ENCODE measurements at regions not wholly inside any gene's neighbourhood (a gene's known extent, or its start where the extent isn't known, plus 50 kb on each side); places are given as distances from the start of the nearest gene placed in this dataset.

DNA sequence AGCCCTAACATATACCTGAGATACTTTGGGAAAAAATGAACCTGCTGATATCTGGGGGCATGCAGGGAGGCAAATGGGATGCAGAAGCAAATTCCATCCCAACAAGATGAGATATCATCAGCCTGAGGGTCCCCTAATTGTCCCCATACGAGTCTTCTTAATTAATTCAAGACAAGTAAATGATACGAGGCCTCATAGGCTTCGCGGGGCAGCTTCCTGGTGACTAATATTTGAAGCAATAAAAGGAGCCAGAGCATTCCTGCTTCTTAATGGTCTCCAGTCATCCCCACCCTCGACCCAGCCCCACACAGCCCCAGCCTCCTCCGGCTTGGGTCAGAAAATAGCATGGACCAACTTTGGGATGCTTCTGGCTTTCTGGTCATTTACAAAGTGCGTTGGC lies 99.6 kb upstream of the MSX1 start:
- TF ChIP-seq POLR2A (IDR thresholded peaks at IDR 0.05) (no peak), POLR2AphosphoS5 (IDR thresholded peaks at IDR 0.05) (no peak)
- TF ChIP-seq, protein P1, sequence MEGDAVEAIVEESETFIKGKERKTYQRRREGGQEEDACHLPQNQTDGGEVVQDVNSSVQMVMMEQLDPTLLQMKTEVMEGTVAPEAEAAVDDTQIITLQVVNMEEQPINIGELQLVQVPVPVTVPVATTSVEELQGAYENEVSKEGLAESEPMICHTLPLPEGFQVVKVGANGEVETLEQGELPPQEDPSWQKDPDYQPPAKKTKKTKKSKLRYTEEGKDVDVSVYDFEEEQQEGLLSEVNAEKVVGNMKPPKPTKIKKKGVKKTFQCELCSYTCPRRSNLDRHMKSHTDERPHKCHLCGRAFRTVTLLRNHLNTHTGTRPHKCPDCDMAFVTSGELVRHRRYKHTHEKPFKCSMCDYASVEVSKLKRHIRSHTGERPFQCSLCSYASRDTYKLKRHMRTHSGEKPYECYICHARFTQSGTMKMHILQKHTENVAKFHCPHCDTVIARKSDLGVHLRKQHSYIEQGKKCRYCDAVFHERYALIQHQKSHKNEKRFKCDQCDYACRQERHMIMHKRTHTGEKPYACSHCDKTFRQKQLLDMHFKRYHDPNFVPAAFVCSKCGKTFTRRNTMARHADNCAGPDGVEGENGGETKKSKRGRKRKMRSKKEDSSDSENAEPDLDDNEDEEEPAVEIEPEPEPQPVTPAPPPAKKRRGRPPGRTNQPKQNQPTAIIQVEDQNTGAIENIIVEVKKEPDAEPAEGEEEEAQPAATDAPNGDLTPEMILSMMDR (IDR thresholded peaks at IDR 0.05 in 8 of 11, conservative IDR thresholded peaks at IDR 0.05 in 3 of 11) = no peak
- Histone ChIP-seq H3K4me1 (peaks cover 0 to 23% (median 10%) of the 10 kb centered on the region in 6 donors), H3K36me3 (no peaks in the 10 kb centered on the region), H3K9me3 (no peaks in the 10 kb centered on the region), H3K4me3 (no peak overlapping the region), H3K27ac (no peak overlapping the region), H3K27me3 (replicated peaks in 1 of 7) (peaks cover 0 to 9% (median 0%) of the 10 kb centered on the region in 7 donors)
- intact Hi-C loops (cut with DNase I; ENCODE audit: low total_unique reads) = no loop called here
- no peak for DNase-seq
- WGBS, 5 donors = 73 to 88% (median 78%) methylated on average over 7 of the region's 7 CpGs

DNA sequence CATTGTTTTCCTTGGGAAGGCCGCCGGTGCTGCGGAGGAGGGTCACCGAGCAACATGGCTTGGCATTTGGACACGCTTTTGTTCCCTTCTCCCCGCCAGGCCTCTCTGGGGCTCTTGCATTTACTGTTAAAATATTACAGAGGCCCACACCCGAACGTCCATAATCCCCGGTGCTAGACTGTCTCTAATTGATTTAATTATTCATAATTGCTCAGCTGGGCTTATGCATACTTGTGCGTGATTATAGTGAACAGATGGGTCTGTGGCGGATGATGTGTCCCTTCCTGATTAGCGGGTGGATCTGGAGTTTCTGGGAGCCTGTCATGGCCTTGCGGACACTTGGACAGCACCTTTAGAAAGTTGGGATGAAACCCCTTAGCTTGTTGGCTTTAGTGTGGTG lies 100.2 kb upstream of the MSX1 start:
- intact Hi-C loops (cut with DNase I; ENCODE audit: low total_unique reads) = no loop called here
- peaks cover 0 to 22% (median 10%) of the 10 kb centered on the region in 6 donors for H3K4me1 ChIP-seq
- H3K27ac ChIP-seq = no peak overlapping the region
- 88 to 97% (median 93%) methylated on average over 13 of the region's 13 CpGs for WGBS, 5 donors
- DNase-seq = no peak
- no peaks in the 10 kb centered on the region for H3K9me3 ChIP-seq
- H3K36me3 ChIP-seq = no peaks in the 10 kb centered on the region
- H3K4me3 ChIP-seq = no peak overlapping the region
- H3K27me3 ChIP-seq (replicated peaks in 1 of 7) = peaks cover 0 to 9% (median 0%) of the 10 kb centered on the region in 7 donors
- TF ChIP-seq POLR2AphosphoS5 (IDR thresholded peaks at IDR 0.05) = no peak

DNA sequence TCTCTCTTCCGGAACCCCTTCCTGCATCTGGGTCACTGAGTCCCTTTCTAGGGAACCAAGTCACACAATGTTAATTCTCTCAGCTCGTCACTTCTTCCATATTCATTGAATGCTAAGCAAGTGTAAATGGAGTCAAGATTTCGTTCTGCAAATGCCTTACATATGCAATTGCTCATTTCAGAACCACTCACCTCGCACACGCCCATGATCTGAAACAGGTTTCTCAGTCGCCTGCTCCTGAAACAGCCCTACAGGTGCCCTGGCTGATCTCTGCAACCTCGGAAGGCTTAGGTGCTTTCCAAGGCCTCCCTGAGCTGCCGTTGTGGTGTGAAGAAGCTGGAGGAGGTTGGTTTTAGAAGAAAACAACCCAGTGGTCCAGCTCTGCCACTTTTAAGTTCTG lies 100.8 kb upstream of the MSX1 start:
- TF ChIP-seq POLR2AphosphoS5 (IDR thresholded peaks at IDR 0.05) = no peak
- TF ChIP-seq POLR2A (IDR thresholded peaks at IDR 0.05) = no peak
- TF ChIP-seq, protein P1 (IDR thresholded peaks at IDR 0.05 in 8 of 11, conservative IDR thresholded peaks at IDR 0.05 in 3 of 11) = no peak
- Histone ChIP-seq H3K9me3 (no peaks in the 10 kb centered on the region), H3K36me3 (no peaks in the 10 kb centered on the region), H3K27ac (no peak overlapping the region), H3K27me3 (replicated peaks in 1 of 7) (peaks cover 0 to 7% (median 0%) of the 10 kb centered on the region in 7 donors), H3K4me1 (peaks cover 0 to 17% (median 9%) of the 10 kb centered on the region in 6 donors), H3K4me3 (no peak overlapping the region)
- 68 to 78% (median 74%) methylated on average over 8 of the region's 8 CpGs for WGBS, 5 donors
- no peak for DNase-seq
- intact Hi-C loops (cut with DNase I; ENCODE audit: low total_unique reads) = no loop called here

DNA sequence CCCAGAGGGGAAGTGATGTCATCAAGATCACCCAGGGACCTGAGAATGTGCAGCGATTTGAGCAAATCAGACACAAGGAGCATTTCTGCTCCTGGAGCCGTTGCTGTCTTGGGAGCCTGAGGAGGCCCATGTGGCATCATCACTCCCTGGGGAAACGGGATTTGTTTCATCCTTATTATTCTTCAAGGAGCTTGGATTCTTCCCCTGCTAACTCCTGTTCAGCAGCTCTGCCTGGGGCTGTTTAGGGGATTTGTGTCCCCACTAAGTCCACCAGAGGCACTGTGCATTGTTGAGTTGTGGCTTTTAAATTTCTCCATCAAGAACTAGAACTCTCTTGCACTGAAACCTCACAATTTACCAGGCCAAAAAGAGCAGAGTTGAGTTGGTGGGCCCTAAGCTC lies 104.2 kb upstream of the MSX1 start:
- no peak for TF ChIP-seq POLR2A (IDR thresholded peaks at IDR 0.05)
- no peak for TF ChIP-seq POLR2AphosphoS5 (IDR thresholded peaks at IDR 0.05)
- TF ChIP-seq, protein P1 (IDR thresholded peaks at IDR 0.05 in 8 of 11, conservative IDR thresholded peaks at IDR 0.05 in 3 of 11) = no peak
- Histone ChIP-seq H3K27ac (no peak overlapping the region), H3K36me3 (no peaks in the 10 kb centered on the region), H3K9me3 (no peaks in the 10 kb centered on the region), H3K4me3 (no peak overlapping the region), H3K4me1 (peaks cover 0 to 7% (median 3%) of the 10 kb centered on the region in 6 donors), H3K27me3 (replicated peaks in 1 of 7) (peaks cover 0 to 21% (median 0%) of the 10 kb centered on the region in 7 donors)
- 76 to 82% (median 77%) methylated on average over 3 of the region's 3 CpGs for WGBS, 5 donors
- no peak for DNase-seq
- intact Hi-C loops (cut with DNase I; ENCODE audit: low total_unique reads) = no loop called here

DNA sequence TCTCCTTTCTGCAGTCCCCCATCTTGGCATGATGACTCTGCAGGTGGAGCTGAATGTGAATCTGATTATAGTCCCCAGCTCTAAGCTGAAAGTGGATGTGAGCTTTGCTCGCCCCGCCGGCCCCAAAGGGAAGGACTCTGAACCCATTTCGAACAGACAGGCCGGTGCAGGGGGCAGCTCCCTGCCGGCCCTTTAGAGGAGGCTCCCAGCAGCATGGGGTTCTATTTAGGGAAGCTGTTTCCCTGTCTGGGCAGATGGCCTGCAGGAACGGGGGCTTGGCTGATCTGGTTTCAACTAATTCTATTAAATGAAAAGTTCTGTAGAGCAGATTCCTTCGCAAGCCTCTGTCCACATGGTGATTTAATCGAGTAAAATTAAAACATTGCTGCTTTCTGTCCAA lies 104.8 kb upstream of the MSX1 start:
- no peaks in the 10 kb centered on the region for H3K9me3 ChIP-seq
- intact Hi-C loops (cut with DNase I; ENCODE audit: low total_unique reads) = no loop called here
- DNase-seq = no peak
- H3K27me3 ChIP-seq (replicated peaks in 1 of 7) = peaks cover 0 to 21% (median 0%) of the 10 kb centered on the region in 7 donors
- H3K4me3 ChIP-seq = no peak overlapping the region
- no peaks in the 10 kb centered on the region for H3K36me3 ChIP-seq
- H3K4me1 ChIP-seq = peaks cover 0 to 7% (median 3%) of the 10 kb centered on the region in 6 donors
- TF ChIP-seq POLR2A (IDR thresholded peaks at IDR 0.05) (no peak), POLR2AphosphoS5 (IDR thresholded peaks at IDR 0.05) (no peak)
- TF ChIP-seq, protein P1 (IDR thresholded peaks at IDR 0.05 in 8 of 11, conservative IDR thresholded peaks at IDR 0.05 in 3 of 11) = no peak
- H3K27ac ChIP-seq = no peak overlapping the region
- 52 to 68% (median 59%) methylated on average over 9 of the region's 9 CpGs for WGBS, 5 donors

Measured in spleen (tissue), 11 donors.